KMS-11 (cell line): ENCODE measurements at regions not wholly inside any gene's neighbourhood (a gene's known extent, or its start where the extent isn't known, plus 50 kb on each side); places are given as distances from the start of the nearest gene placed in this dataset.

Experiments used
- H2AFZ ChIP-seq: fragments of 200-600 bp; sonication (generic); 2 replicates; pipeline ENCODE4 v1.6.1; 2016; ENCODE audit warnings: antibody characterized with exemption, mixed run types, low read depth
- H3K27ac ChIP-seq: fragments of 200-600 bp; sonication (generic); 2 replicates; pipeline ENCODE4 v1.6.1; 2016; ENCODE audit warnings: mild to moderate bottlenecking, mixed run types
- H3K27me3 ChIP-seq: fragments of 200-600 bp; sonication (generic); 2 replicates; pipeline ENCODE4 v1.6.1; 2017; ENCODE audit warnings: mild to moderate bottlenecking, low read depth, mixed run types, moderate library complexity; ENCODE audit not compliant: insufficient read depth
- H3K36me3 ChIP-seq: fragments of 200-600 bp; sonication (generic); 2 replicates; pipeline ENCODE4 v1.6.1; 2017; ENCODE audit warnings: mild to moderate bottlenecking, mixed run types; ENCODE audit not compliant: insufficient read depth
- H3K4me1 ChIP-seq: fragments of 200-600 bp; sonication (generic); 2 replicates; pipeline ENCODE4 v1.6.1; 2016; ENCODE audit warnings: mild to moderate bottlenecking, low read depth, mixed run types; ENCODE audit not compliant: poor library complexity, severe bottlenecking
- H3K4me2 ChIP-seq: fragments of 200-600 bp; sonication (generic); 2 replicates; pipeline ENCODE4 v1.7.0; 2016; ENCODE audit warnings: mild to moderate bottlenecking, mixed run types
- H3K4me3 ChIP-seq: fragments of 200-600 bp; sonication (generic); IDR thresholded peaks from 2 replicates; pipeline ENCODE4 v1.6.1; 2017; ENCODE audit warnings: low read depth, low read length, mixed read lengths; ENCODE audit not compliant: insufficient read depth
- H3K79me2 ChIP-seq: fragments of 200-600 bp; sonication (generic); 2 replicates; pipeline ENCODE4 v1.6.1; 2016; ENCODE audit warnings: low read depth, mixed run types; ENCODE audit not compliant: insufficient read depth
- H3K9ac ChIP-seq: fragments of 200-600 bp; sonication (generic); 2 replicates; pipeline ENCODE4 v1.6.1; 2016; ENCODE audit warnings: mild to moderate bottlenecking, mixed run types
- H4K20me1 ChIP-seq: fragments of 200-600 bp; sonication (generic); 2 replicates; pipeline ENCODE4 v1.6.1; 2016; ENCODE audit warnings: mild to moderate bottlenecking, mixed run types; ENCODE audit not compliant: insufficient read depth
- TF ChIP-seq, protein P1 (sequence below): fragments of 200-600 bp; sonication (generic); conservative IDR thresholded peaks from 2 replicates; pipeline ENCODE4 v1.6.1; 2017; ENCODE audit warnings: low read depth, mild to moderate bottlenecking, antibody characterized with exemption, low read length, moderate library complexity, mixed read lengths

DNA sequence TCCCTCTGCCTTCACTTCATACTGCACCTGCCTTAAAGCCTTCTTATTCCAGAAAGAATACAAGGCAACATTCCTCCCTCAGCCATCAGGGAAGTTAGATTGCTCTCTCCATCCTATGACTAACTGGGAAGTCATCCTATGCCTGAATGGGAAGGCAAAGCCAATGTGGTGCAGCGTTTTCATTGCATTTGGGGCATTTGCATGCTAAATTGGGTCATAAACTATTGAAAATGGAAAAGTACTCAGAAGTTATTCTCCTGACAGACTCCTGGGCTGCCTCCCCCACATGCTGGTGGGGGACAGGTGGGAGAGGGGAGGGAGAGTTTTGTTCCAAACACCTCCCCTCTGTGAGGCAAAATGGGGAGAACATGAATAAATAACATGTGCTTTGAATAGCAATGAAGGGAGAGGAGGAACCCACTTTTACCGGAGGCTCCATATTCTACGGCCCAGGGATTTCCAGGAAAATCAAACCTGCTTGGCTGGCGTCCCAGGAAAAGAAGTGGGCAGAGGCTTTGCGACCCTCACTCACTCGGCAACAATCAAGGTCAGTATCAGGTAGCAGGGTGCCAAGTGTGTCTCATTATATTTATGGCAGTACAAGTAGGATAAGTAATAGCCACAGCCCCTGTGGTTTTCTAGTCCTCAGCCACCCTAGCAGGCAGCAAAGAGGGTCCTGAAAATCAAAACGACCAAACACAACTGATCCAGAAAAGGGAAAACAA lies 84.1 kb downstream of the BOD1L2 start:
- no peak overlapping the region for H3K9ac ChIP-seq
- no peaks in the 10 kb centered on the region for H3K36me3 ChIP-seq
- no peak overlapping the region for H3K4me2 ChIP-seq
- H4K20me1 ChIP-seq = no peaks in the 10 kb centered on the region
- no peaks in the 10 kb centered on the region for H3K79me2 ChIP-seq
- H3K4me3 ChIP-seq = no peak overlapping the region
- no peaks in the 10 kb centered on the region for H3K4me1 ChIP-seq
- H3K27ac ChIP-seq = no peak overlapping the region
- H2AFZ ChIP-seq = no peak overlapping the region
- TF ChIP-seq, protein P1, sequence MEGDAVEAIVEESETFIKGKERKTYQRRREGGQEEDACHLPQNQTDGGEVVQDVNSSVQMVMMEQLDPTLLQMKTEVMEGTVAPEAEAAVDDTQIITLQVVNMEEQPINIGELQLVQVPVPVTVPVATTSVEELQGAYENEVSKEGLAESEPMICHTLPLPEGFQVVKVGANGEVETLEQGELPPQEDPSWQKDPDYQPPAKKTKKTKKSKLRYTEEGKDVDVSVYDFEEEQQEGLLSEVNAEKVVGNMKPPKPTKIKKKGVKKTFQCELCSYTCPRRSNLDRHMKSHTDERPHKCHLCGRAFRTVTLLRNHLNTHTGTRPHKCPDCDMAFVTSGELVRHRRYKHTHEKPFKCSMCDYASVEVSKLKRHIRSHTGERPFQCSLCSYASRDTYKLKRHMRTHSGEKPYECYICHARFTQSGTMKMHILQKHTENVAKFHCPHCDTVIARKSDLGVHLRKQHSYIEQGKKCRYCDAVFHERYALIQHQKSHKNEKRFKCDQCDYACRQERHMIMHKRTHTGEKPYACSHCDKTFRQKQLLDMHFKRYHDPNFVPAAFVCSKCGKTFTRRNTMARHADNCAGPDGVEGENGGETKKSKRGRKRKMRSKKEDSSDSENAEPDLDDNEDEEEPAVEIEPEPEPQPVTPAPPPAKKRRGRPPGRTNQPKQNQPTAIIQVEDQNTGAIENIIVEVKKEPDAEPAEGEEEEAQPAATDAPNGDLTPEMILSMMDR = no peak
- no peaks in the 10 kb centered on the region for H3K27me3 ChIP-seq

DNA sequence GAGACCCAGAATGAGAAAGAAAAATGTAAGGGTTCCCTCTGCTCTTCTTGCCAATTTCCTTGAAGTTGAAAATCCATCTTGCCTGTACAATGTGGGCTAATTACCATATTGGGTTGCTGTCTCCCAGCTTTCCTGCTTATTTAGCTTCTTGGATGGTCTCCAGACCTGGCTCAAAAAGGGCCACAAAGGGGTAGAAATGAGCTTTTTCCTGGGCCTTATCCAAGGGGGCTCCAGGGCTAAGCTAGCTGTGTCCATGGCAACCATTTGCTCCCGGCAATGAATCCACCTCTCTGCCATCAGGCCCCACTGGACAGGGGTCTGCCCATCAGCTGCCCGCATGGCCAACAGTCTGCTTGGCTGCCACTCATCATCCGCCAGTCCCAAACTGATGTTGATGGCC lies 85.0 kb downstream of the BOD1L2 start:
- Histone ChIP-seq H4K20me1 (no peaks in the 10 kb centered on the region), H3K4me2 (no peak overlapping the region), H3K27me3 (no peaks in the 10 kb centered on the region), H3K4me1 (no peaks in the 10 kb centered on the region), H2AFZ (no peak overlapping the region), H3K27ac (no peak overlapping the region), H3K9ac (no peak overlapping the region), H3K79me2 (no peaks in the 10 kb centered on the region), H3K4me3 (no peak overlapping the region), H3K36me3 (no peaks in the 10 kb centered on the region)
- TF ChIP-seq, protein P1 = no peak

DNA sequence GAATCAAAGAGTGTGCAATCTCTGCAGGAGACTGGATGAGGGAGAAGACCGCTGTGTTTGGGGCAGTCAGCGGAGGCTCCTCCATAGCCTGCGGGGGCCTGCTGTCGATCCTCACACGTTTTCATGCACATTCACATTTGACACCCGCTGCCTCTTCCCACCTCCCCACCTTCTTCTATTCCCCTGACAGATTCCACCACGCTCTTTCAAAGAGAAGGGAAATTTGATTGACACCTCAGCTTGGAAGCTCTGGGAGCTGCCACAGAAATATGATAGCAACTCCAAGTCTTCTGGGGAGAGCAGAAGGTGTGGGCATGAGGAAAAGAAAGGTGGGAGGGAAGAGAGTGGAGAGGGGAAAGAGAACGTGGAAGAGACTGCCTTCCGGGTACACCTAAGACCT lies 87.5 kb downstream of the BOD1L2 start:
- TF ChIP-seq, protein P1 = no peak
- Histone ChIP-seq H4K20me1 (no peaks in the 10 kb centered on the region), H3K27me3 (no peaks in the 10 kb centered on the region), H2AFZ (no peak overlapping the region), H3K9ac (no peak overlapping the region), H3K4me2 (no peak overlapping the region), H3K4me3 (no peak overlapping the region), H3K4me1 (no peaks in the 10 kb centered on the region), H3K36me3 (no peaks in the 10 kb centered on the region), H3K79me2 (no peaks in the 10 kb centered on the region), H3K27ac (no peak overlapping the region)

DNA sequence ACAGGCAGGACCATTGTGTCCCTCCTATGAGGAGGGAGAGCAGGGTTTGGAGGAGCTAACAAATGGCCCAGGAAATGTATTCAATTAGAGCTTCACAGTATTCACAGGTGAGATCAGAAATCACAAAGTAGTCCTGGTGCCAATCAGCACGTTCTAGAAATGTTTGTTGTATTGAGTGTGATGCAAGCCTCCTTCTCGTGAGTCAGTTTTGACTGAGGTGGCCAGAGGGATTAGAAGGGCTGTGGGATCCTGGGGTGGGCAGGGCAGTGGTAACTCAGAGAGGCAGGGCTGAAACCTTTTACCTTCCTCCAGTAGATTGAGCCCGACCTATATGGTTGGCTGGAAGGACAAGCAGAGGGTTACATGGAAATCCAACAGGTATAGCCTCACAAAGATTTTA lies 95.0 kb downstream of the BOD1L2 start:
- H3K4me3 ChIP-seq = no peak overlapping the region
- H3K27ac ChIP-seq = no peak overlapping the region
- no peaks in the 10 kb centered on the region for H3K36me3 ChIP-seq
- no peaks in the 10 kb centered on the region for H3K27me3 ChIP-seq
- H3K4me2 ChIP-seq = no peak overlapping the region; the same call in 1 of the 2 replicates
- H3K4me1 ChIP-seq = peaks cover 19% of the 10 kb centered on the region
- H3K9ac ChIP-seq = no peak overlapping the region
- TF ChIP-seq, protein P1 = no peak
- no peak overlapping the region for H2AFZ ChIP-seq
- no peaks in the 10 kb centered on the region for H4K20me1 ChIP-seq
- H3K79me2 ChIP-seq = no peaks in the 10 kb centered on the region
